ENCODE measurements at regions not wholly inside any gene's neighbourhood (a gene's known extent, or its start where the extent isn't known, plus 50 kb on each side); places are given as distances from the start of the nearest gene placed in this dataset.

GRCh38 chr18:78305789-78306188 is 673.8 kb upstream of the SALL3 start:
- H3K4me3 ChIP-seq: no peak overlapping the region
- no peak overlapping the region for H2AFZ ChIP-seq
- H3K27ac ChIP-seq: no peak overlapping the region
- H3K9ac ChIP-seq: no peak overlapping the region
- no peaks in the 10 kb centered on the region for H3K27me3 ChIP-seq (replicated peaks; ENCODE audit: insufficient read depth)
- no peaks in the 10 kb centered on the region for H3K9me2 ChIP-seq (ENCODE audit: insufficient read depth)
- no peak overlapping the region for H3K4me2 ChIP-seq (ENCODE audit: unreplicated experiment)
- in situ Hi-C loops (cut with MboI): no loop called here
- H3F3A ChIP-seq (ENCODE audit: insufficient read depth): no peaks in the 10 kb centered on the region
- H4K20me1 ChIP-seq (ENCODE audit: insufficient read depth): no peaks in the 10 kb centered on the region
- no peaks in the 10 kb centered on the region for H3K4me1 ChIP-seq (ENCODE audit: insufficient read depth)
- H3K79me2 ChIP-seq (ENCODE audit: insufficient read depth): no peaks in the 10 kb centered on the region
- 24 to 31% methylated on average over 6 of the region's 6 CpGs for WGBS, 2 experiments (ENCODE audit: low coverage in 1 of 2, low lambda C conversion rate in 2 of 2, missing lambda C conversion rate in 2 of 2)
- DNase-seq: no peak
- no peaks in the 10 kb centered on the region for H3K9me3 ChIP-seq (ENCODE audit: low read depth)
- no peak for TF ChIP-seq EZH2phosphoT487 (IDR thresholded peaks at IDR 0.05; ENCODE audit: insufficient read depth, low read depth)
- TF ChIP-seq EZH2 (IDR thresholded peaks at IDR 0.05; ENCODE audit: insufficient read depth, poor library complexity, severe bottlenecking): no peak
- H3K36me3 ChIP-seq (ENCODE audit: low read depth): no peaks in the 10 kb centered on the region

DNA sequence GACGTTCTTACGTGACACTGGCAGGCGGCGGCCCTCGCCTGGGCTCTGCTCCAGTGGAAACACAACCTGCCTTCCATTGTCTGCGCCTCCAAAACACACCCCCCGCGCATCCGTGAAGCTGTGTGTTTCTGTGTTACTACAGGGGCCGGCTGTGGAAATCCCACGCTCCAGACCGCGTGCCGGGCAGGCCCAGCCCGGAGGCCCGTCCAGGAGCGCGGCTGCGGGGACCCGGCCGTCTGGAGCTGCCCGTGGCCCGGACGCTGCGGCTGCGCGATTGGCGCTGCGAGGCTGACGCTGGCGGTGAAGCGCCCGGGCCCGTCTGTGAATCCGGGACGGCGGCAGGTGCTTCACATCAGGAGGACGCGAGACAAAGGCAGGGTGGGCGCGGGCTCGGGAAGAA is 670.3 kb upstream of the SALL3 start:
- no peak for TF ChIP-seq EZH2phosphoT487 (IDR thresholded peaks at IDR 0.05; ENCODE audit: insufficient read depth, low read depth)
- TF ChIP-seq EZH2 (IDR thresholded peaks at IDR 0.05; ENCODE audit: insufficient read depth, poor library complexity, severe bottlenecking): no peak
- Histone ChIP-seq H3K79me2 (ENCODE audit: insufficient read depth) (no peaks in the 10 kb centered on the region), H3K9me3 (ENCODE audit: low read depth) (no peaks in the 10 kb centered on the region), H3F3A (ENCODE audit: insufficient read depth) (no peaks in the 10 kb centered on the region), H3K27me3 (replicated peaks; ENCODE audit: insufficient read depth) (no peaks in the 10 kb centered on the region), H3K4me1 (ENCODE audit: insufficient read depth) (no peaks in the 10 kb centered on the region), H3K4me3 (no peak overlapping the region), H3K36me3 (ENCODE audit: low read depth) (no peaks in the 10 kb centered on the region), H3K9ac (no peak overlapping the region), H3K9me2 (ENCODE audit: insufficient read depth) (no peaks in the 10 kb centered on the region), H4K20me1 (ENCODE audit: insufficient read depth) (no peaks in the 10 kb centered on the region), H2AFZ (no peak overlapping the region), H3K27ac (no peak overlapping the region), H3K4me2 (ENCODE audit: unreplicated experiment) (no peak overlapping the region)
- DNase-seq: no peak
- 69 to 77% methylated on average over 36 to 42 of the region's 42 CpGs for WGBS, 2 experiments (ENCODE audit: low coverage in 1 of 2, low lambda C conversion rate in 2 of 2, missing lambda C conversion rate in 2 of 2)
- in situ Hi-C loops (cut with MboI): no loop called here

DNA sequence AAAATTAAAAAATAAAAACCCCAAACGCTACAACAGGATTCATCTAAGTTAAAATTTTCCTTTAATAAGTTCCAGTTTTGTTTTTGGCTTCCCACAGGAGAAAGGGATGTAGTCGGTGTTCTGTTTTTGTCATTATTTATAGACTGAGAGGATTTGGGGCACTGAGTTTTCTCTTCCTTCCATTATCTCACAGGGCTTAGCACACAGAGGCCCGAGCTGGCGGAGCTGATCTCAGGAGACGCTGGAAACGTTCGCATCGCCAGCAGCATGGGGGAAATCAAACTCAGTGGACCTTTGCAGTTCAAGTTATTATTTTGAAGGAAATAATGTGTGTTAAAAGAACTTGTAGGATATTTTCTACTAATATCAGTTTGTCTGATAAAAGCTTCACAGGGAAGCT is 669.7 kb upstream of the SALL3 start:
- Histone ChIP-seq H3K9ac (no peak overlapping the region), H3K79me2 (ENCODE audit: insufficient read depth) (no peaks in the 10 kb centered on the region), H3K4me1 (ENCODE audit: insufficient read depth) (no peaks in the 10 kb centered on the region), H3K9me3 (ENCODE audit: low read depth) (no peaks in the 10 kb centered on the region), H3K27me3 (replicated peaks; ENCODE audit: insufficient read depth) (no peaks in the 10 kb centered on the region), H3K36me3 (ENCODE audit: low read depth) (no peaks in the 10 kb centered on the region), H2AFZ (no peak overlapping the region), H3K4me3 (no peak overlapping the region), H4K20me1 (ENCODE audit: insufficient read depth) (no peaks in the 10 kb centered on the region), H3K9me2 (ENCODE audit: insufficient read depth) (no peaks in the 10 kb centered on the region), H3K4me2 (ENCODE audit: unreplicated experiment) (no peak overlapping the region), H3F3A (ENCODE audit: insufficient read depth) (no peaks in the 10 kb centered on the region), H3K27ac (no peak overlapping the region)
- no peak for DNase-seq
- WGBS, 2 experiments (ENCODE audit: low coverage in 1 of 2, low lambda C conversion rate in 2 of 2, missing lambda C conversion rate in 2 of 2): 5 to 8% methylated on average over 8 of the region's 8 CpGs
- in situ Hi-C loops (cut with MboI): no loop called here
- TF ChIP-seq EZH2 (IDR thresholded peaks at IDR 0.05; ENCODE audit: insufficient read depth, poor library complexity, severe bottlenecking) (no peak), EZH2phosphoT487 (IDR thresholded peaks at IDR 0.05; ENCODE audit: insufficient read depth, low read depth) (no peak)

DNA sequence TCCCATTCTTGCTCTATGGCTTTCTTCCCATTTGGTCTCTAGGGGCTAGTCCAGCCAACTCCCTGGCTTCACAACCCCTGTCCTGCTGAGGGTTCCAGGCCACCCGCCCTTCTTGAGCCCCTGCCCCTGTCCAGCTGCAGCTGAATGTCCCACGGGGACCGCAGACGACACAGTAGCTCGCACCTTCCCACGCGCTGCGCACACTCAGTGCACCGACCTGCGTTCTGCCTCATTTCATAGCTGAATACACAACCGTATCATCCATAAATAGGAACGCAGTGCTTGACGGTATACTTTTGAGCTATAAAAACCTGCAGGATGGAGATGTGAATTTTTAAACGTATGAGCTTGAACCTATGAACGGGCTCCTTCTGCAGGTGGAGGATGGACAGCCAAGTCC is 660.4 kb upstream of the SALL3 start:
- no peak overlapping the region for H3K4me3 ChIP-seq
- H3K9me3 ChIP-seq (ENCODE audit: low read depth): no peaks in the 10 kb centered on the region
- H3F3A ChIP-seq (ENCODE audit: insufficient read depth): no peaks in the 10 kb centered on the region
- H4K20me1 ChIP-seq (ENCODE audit: insufficient read depth): no peaks in the 10 kb centered on the region
- no peak overlapping the region for H3K27ac ChIP-seq
- H3K4me2 ChIP-seq (ENCODE audit: unreplicated experiment): no peak overlapping the region
- no peak for DNase-seq
- H3K4me1 ChIP-seq (ENCODE audit: insufficient read depth): no peaks in the 10 kb centered on the region
- no peaks in the 10 kb centered on the region for H3K36me3 ChIP-seq (ENCODE audit: low read depth)
- no peaks in the 10 kb centered on the region for H3K27me3 ChIP-seq (replicated peaks; ENCODE audit: insufficient read depth)
- no peaks in the 10 kb centered on the region for H3K79me2 ChIP-seq (ENCODE audit: insufficient read depth)
- no peaks in the 10 kb centered on the region for H3K9me2 ChIP-seq (ENCODE audit: insufficient read depth)
- no peak for TF ChIP-seq EZH2 (IDR thresholded peaks at IDR 0.05; ENCODE audit: insufficient read depth, poor library complexity, severe bottlenecking)
- WGBS, 2 experiments (ENCODE audit: low coverage in 1 of 2, low lambda C conversion rate in 2 of 2, missing lambda C conversion rate in 2 of 2): 65 to 69% methylated on average over 15 of the region's 15 CpGs
- no peak overlapping the region for H2AFZ ChIP-seq
- H3K9ac ChIP-seq: no peak overlapping the region
- in situ Hi-C loops (cut with MboI): no loop called here

DNA sequence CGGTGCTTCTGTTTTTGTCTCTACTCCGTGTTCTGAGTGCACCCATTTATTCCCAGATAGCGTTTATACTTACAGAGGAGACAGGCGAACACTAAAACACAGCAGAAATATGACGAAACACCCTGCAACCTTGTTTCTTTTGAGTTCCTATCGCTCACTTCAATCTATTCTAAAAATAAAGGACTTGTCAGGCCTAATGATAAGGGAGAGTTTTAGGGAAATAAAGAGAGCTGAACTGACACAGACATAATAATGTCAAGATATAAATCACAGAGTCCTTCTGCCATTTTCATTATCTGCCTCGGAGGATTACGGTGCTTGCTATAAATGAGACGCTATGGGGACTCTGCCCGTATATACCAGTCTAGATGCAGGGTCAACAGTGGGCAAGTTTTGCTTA is 659.7 kb upstream of the SALL3 start:
- Histone ChIP-seq H3K9me2 (ENCODE audit: insufficient read depth) (no peaks in the 10 kb centered on the region), H3K27me3 (replicated peaks; ENCODE audit: insufficient read depth) (no peaks in the 10 kb centered on the region), H3K4me2 (ENCODE audit: unreplicated experiment) (no peak overlapping the region), H3F3A (ENCODE audit: insufficient read depth) (no peaks in the 10 kb centered on the region), H4K20me1 (ENCODE audit: insufficient read depth) (no peaks in the 10 kb centered on the region), H2AFZ (no peak overlapping the region), H3K36me3 (ENCODE audit: low read depth) (no peaks in the 10 kb centered on the region), H3K9me3 (ENCODE audit: low read depth) (no peaks in the 10 kb centered on the region), H3K4me3 (no peak overlapping the region), H3K27ac (no peak overlapping the region), H3K9ac (no peak overlapping the region), H3K4me1 (ENCODE audit: insufficient read depth) (no peaks in the 10 kb centered on the region), H3K79me2 (ENCODE audit: insufficient read depth) (no peaks in the 10 kb centered on the region)
- WGBS, 2 experiments (ENCODE audit: low coverage in 1 of 2, low lambda C conversion rate in 2 of 2, missing lambda C conversion rate in 2 of 2): 42 to 48% methylated on average over 10 of the region's 10 CpGs
- in situ Hi-C loops (cut with MboI): no loop called here
- no peak for DNase-seq
- TF ChIP-seq EZH2 (IDR thresholded peaks at IDR 0.05; ENCODE audit: insufficient read depth, poor library complexity, severe bottlenecking): no peak
- TF ChIP-seq EZH2phosphoT487 (IDR thresholded peaks at IDR 0.05; ENCODE audit: insufficient read depth, low read depth): no peak
